ENCODE measurements at regions not wholly inside any gene's neighbourhood (a gene's known extent, or its start where the extent isn't known, plus 50 kb on each side); places are given as distances from the start of the nearest gene placed in this dataset.

- no peak for DNase-seq (ENCODE audit: low read depth in 2 of 2)
Observed at GRCh38 chr10:131650771-131651673, 249.8 kb upstream of the PPP2R2D start.

DNA sequence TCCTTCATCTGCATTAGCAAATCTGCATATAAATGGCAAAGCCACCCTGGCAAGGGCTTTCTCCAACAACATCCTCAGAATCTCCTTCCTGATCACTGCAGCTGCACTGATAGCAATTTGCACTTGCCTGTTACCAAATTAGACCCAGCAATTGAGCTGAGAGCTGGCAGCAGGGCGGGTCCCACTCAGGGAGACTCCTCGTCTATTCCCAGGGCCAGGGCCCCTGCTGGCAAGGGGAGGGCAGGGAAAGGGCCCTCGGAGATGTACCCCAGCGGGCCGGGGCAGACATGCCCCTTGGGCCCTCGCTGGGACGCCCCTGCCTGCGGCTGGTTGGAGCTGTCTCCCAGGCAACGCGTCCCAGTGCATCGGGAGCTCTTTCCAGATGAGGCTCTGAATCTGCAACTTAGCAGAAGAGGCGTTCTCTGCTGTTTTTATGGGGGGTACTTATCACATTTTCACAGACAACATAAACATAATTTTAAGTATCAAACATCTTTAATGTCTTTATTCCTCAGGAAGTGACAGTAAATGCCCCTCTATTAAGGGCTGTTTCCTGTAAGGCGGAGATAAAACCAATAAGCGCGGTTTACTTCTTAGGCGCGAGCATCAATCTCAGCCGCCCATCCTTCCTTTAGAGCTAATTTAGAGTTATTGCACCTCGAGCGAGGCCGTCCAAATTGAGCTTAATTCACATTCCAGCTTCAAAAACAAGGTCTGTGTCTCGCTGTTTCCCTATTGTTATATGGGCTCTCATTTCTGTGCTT lies 249.0 kb upstream of the PPP2R2D start:
- no peak for DNase-seq (ENCODE audit: low read depth in 2 of 2)

GRCh38 chr10:131652438-131653139 lies 248.2 kb upstream of the PPP2R2D start:
- DNase-seq (ENCODE audit: low read depth in 2 of 2), result no peak

- no peak for DNase-seq (ENCODE audit: low read depth in 2 of 2)
Observed at GRCh38 chr10:131653140-131653539, 247.7 kb upstream of the PPP2R2D start.

GRCh38 chr10:131653554-131654470 lies 247.0 kb upstream of the PPP2R2D start:
- DNase-seq (ENCODE audit: low read depth in 2 of 2), result no peak

DNA sequence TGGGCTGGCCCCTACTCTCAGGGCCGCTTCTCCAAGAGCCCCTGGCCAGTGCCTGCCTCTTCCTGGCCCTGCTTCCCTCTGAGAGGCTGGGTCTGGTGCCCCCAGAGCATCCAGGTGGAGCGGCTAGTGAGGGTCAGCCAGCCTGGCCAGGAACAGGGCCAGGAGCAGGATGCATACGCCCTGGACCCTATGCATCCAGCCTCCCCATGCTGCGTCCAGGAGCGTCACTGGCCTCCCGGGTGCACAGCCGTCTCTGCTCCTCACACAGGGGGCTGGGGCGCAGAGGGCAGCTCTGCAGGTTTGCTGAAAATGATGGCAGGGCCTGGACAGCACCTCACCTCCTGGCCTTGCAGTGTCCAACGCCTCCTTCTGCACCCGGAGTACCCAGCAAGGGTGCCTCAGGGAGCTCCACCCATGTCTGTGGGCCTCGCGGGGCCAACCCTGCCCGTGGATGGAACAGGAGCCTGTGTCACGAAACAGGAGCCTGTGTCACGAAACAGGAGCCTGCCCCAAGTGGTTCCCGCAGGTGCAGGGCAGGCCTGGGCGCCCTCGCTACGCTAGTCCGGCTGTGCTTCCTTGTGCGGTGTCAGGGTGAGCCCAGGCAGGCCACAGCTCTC lies 246.2 kb upstream of the PPP2R2D start:
- DNase-seq (ENCODE audit: low read depth in 2 of 2), result no peak

GRCh38 chr10:131655101-131655849 lies 245.5 kb upstream of the PPP2R2D start:
- no peak for DNase-seq (ENCODE audit: low read depth in 2 of 2)

GRCh38 chr10:131656009-131656408 lies 244.8 kb upstream of the PPP2R2D start:
- DNase-seq (ENCODE audit: low read depth in 2 of 2), result no peak

- DNase-seq (ENCODE audit: low read depth in 2 of 2), result no peak
Observed at GRCh38 chr10:131656431-131656841, 244.4 kb upstream of the PPP2R2D start.

GRCh38 chr10:131657318-131657984 lies 243.4 kb upstream of the PPP2R2D start:
- no peak for DNase-seq (ENCODE audit: low read depth in 2 of 2)

DNA sequence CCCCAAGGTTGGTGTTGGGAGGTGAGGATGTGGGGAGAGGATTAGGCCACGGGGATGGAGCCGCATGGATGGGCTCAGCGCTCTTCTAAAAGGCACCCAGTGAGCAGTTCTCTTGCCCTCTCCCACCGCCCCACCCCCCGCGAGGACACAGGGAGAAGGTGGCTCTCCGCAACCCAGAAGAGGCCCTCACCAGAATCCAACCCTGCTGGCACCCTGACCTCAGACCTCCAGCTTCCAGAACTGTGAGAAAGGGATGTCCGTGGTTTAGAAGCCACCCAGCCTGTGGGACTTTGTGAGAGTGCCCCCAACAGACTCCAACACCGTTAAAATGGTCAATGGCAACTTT lies 242.8 kb upstream of the PPP2R2D start:
- DNase-seq (ENCODE audit: low read depth in 2 of 2), result no peak

DNA sequence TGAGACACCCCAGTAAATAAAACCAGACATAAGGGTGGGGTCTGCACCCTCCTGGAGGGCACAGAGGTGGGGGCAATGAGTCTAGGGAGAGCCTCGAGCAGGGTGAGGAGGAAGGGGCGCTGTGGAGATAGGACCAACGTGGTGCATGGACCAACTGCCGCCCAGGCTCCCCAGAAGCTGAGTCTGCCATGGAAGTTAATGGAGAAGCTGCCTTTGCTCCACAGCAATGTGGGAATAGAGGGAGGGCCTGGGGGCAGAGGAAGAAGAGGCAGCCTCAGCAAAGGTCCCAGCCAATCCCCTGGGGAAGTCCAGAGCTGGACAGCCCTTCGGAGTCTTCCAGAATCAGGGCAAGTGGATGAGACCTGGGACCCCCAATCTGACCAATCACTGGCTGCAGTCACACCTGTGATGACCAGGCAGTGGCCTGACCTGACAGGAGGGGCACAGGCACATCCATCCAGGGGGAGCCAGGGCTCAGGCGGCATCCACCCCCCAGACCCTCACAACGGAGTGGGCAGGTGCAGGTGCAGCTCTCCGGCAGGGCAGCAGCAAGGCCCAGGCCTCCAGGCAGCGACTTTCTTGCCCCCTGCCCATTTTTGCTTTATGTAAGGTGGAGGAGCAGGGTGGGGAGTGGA lies 242.2 kb upstream of the PPP2R2D start:
- no peak for DNase-seq (ENCODE audit: low read depth in 2 of 2)

DNA sequence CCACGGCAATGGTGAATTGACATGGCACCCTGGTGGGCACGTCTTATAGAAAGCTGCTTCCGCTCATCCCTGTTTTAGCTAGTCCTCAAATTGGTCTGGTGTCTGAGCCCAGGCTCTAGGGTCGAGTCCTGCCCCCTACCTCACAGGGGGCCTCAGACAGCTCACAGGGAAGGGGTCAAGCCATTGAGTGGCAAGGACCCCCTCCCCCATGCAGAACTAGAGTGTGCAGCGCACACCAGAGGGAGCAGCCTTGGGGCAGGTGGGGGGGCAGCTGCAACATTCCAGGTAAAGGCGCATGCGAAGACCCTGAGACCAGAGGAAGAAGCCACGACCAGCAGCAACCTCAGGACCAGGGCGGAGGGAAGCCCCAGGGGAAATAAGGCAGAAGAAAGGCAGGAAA lies 240.4 kb upstream of the PPP2R2D start:
- no peak for DNase-seq (ENCODE audit: low read depth in 2 of 2)

DNA sequence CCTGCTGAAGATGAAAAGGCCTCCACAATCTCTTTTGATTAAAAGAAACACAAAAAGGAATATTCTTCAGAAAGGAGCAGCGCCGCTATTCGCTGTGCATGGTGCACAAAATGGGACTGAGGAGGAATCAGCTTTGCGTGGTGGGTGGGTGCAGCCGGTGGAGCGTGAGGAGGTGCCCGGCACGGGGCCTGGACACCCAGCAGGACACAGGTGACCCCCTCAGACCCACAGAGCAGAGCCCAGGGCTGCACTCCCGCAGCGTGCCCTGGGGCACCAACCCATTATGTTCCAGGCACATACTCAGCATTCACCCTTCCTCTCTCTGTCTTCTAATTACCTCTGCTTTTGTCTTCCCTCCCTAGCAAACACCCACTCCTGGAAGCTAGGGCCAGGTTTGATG lies 238.0 kb upstream of the PPP2R2D start:
- DNase-seq (ENCODE audit: low read depth in 2 of 2), result no peak

DNA sequence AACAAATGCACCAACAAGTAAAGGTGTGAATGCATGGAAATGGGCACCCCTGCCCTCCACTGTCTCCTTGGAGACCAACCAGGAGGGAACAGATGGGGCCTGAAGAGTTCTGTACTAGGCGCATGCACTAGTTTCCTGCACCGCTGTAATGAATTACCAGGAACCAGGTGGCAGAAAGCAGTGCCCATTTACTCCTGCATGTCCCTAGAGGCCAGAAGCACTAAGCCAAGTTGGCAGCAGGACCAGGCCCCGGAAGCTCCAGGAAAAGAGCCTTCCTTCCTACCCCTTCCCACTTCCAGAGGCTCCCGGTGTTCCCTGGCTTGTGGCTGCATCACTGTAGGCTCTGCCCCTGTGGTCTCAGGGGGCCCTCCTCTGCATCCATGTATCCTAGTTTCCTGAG lies 237.5 kb upstream of the PPP2R2D start:
- DNase-seq (ENCODE audit: low read depth in 2 of 2), result no peak

GRCh38 chr10:131666091-131666490 lies 234.7 kb upstream of the PPP2R2D start:
- DNase-seq (ENCODE audit: low read depth in 2 of 2), result no peak

DNA sequence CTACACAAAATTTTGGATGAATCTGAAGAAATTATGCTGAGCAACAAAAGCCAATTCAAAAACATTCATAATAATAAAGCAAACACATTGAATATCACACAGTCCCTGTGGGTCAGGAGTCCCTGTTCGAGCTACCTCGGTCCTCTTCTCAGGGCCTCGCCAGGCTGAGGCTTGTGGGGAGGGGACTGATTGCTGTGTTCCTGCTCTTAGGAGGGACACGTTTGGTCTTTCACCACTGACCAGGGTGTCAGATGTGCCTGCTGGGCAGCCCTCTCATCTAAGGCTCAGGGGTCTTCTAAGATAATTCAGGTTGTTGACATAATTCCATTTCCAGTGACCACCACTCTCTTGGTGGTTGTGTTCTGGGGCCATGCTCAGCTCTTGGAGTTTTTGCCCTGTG lies 233.8 kb upstream of the PPP2R2D start:
- DNase-seq (ENCODE audit: low read depth in 2 of 2), result no peak

GRCh38 chr10:131667561-131667960 lies 233.2 kb upstream of the PPP2R2D start:
- DNase-seq (ENCODE audit: low read depth in 2 of 2), result no peak

DNA sequence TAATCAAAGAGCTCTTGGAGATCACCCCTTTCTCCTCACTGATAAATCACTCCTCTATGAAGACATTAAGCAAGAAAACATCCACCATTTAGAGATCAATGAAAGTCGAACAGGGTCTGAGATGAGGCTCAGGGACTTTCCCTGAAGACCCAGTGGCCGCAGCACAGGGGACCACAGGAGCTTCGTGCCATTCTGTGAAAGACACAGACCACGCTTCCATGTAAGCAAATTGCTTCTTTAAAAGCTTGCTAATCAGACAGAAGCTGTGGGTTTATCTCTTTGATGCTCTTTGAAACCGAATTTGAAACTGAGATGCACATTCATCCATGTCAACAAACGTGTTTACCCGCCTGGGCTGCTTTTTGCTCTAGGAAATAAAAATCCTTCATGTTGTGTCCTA lies 231.9 kb upstream of the PPP2R2D start:
- DNase-seq (ENCODE audit: low read depth in 2 of 2), result no peak
